Kidney (tissue), 13 donors: ENCODE measurements at regions not wholly inside any gene's neighbourhood (a gene's known extent, or its start where the extent isn't known, plus 50 kb on each side); places are given as distances from the start of the nearest gene placed in this dataset.

Source experiments
- DNase-seq, 5 donors: peaks; one replicate each; pipeline ENCODE4 v3.0.0-alpha.2; 2013 to 2020
- FAIRE-seq: peaks from 2 replicates; lab custom pipeline; 2012; peaks lifted over from hg19 to GRCh38; lab: Jason Lieb, UNC
- H3K27ac ChIP-seq, 2 donors: one replicate each; pipeline ENCODE4 v1.7.0; 2013; ENCODE audit warnings: low read depth in 2 of 2, low read length in 2 of 2, inconsistent platforms in 1 of 2
- H3K27me3 ChIP-seq: one replicate; pipeline ENCODE4 v1.7.1; 2013; ENCODE audit warnings: low read length, inconsistent platforms; ENCODE audit not compliant: control insufficient read depth, insufficient read depth
- H3K36me3 ChIP-seq, 3 donors: one replicate each; pipeline versions ENCODE4 v1.7.0 to v1.7.1; 2013; ENCODE audit warnings: low read length in 3 of 3, control low read depth in 1 of 3, inconsistent platforms in 1 of 3; ENCODE audit not compliant: insufficient read depth in 3 of 3, control insufficient read depth in 2 of 3
- H3K4me1 ChIP-seq, 3 donors: one replicate each; pipeline versions ENCODE4 v1.7.0 to v1.7.1; 2013; ENCODE audit warnings: low read length in 3 of 3, inconsistent platforms in 1 of 3, low read depth in 1 of 3; ENCODE audit not compliant: control insufficient read depth in 2 of 3, insufficient read depth in 2 of 3
- H3K4me3 ChIP-seq, 3 donors: one replicate each; pipeline versions ENCODE4 v1.7.0 to v1.8.1; 2013; ENCODE audit warnings: low read length in 3 of 3, control low read depth in 1 of 3, inconsistent platforms in 1 of 3
- H3K9ac ChIP-seq, 3 donors: one replicate each; pipeline versions ENCODE4 v1.7.0 to v1.7.1; 2013; ENCODE audit warnings: low read length in 3 of 3, control low read depth in 1 of 3, inconsistent platforms in 1 of 3
- H3K9me3 ChIP-seq, 3 donors: one replicate each; pipeline versions ENCODE4 v1.7.0 to v1.7.1; 2013; ENCODE audit warnings: low read length in 3 of 3, control low read depth in 1 of 3, inconsistent platforms in 1 of 3; ENCODE audit not compliant: control insufficient read depth in 2 of 3, insufficient read depth in 1 of 3
- CTCF ChIP-seq: IDR thresholded peaks from 3 replicates; pipeline ENCODE4 v1.5.1; 2012; ENCODE audit warnings: mild to moderate bottlenecking, moderate library complexity, borderline replicate concordance; ENCODE audit not compliant: insufficient read depth; ENCODE audit errors: extremely low read depth
- intact Hi-C: fragments of 100-400 bp; cut with DNase I; formaldehyde crosslinking; loops from one replicate; pipeline ENCODE4 v1.11.1; 2022
- donor health status: control.
- donor health status: control.
- donor health status: control.
- donor health status: control.
- donor health status: control.
- donor health status: DM: yes; HTN: yes; CAD: no.
- donor health status: Normal renal cell carcinoma (clear cell type).

GRCh38 chr5:57348376-57349140 lies 134.1 kb downstream of the ACTBL2 start:
- no peaks in the 10 kb centered on the region for H3K36me3 ChIP-seq
- TF ChIP-seq CTCF, result no peak
- intact Hi-C loops, result no loop called here
- H3K27me3 ChIP-seq, result no peaks in the 10 kb centered on the region
- no peaks in the 10 kb centered on the region for H3K9me3 ChIP-seq
- FAIRE-seq (no peak), DNase-seq (no peak)
- H3K27ac ChIP-seq, result no peak overlapping the region
- H3K9ac ChIP-seq, result no peak overlapping the region
- H3K4me1 ChIP-seq, result no peaks in the 10 kb centered on the region
- H3K4me3 ChIP-seq, result no peak overlapping the region

GRCh38 chr5:57346328-57346727 lies 136.3 kb downstream of the ACTBL2 start:
- FAIRE-seq (no peak), DNase-seq (no peak)
- intact Hi-C loops, result no loop called here
- H3K27ac ChIP-seq, result no peak overlapping the region
- no peaks in the 10 kb centered on the region for H3K36me3 ChIP-seq
- H3K27me3 ChIP-seq, result no peaks in the 10 kb centered on the region
- H3K4me3 ChIP-seq, result no peak overlapping the region
- H3K9ac ChIP-seq, result no peak overlapping the region
- no peaks in the 10 kb centered on the region for H3K9me3 ChIP-seq
- H3K4me1 ChIP-seq, result no peaks in the 10 kb centered on the region
- no peak for TF ChIP-seq CTCF

GRCh38 chr5:57341380-57341979 lies 141.1 kb downstream of the ACTBL2 start:
- no peak for FAIRE-seq

More at GRCh38 chr5:57341380-57341979, 141.1 kb downstream of the ACTBL2 start:
- intact Hi-C loops, result no loop called here
- Histone ChIP-seq H3K27ac (no peak overlapping the region), H3K36me3 (no peaks in the 10 kb centered on the region), H3K4me3 (no peak overlapping the region), H3K9ac (no peak overlapping the region), H3K9me3 (no peaks in the 10 kb centered on the region), H3K27me3 (no peaks in the 10 kb centered on the region), H3K4me1 (no peaks in the 10 kb centered on the region)
- no peak for DNase-seq
- TF ChIP-seq CTCF, result no peak
